SK-N-SH (cell line): ENCODE measurements at regions not wholly inside any gene's neighbourhood (a gene's known extent, or its start where the extent isn't known, plus 50 kb on each side); places are given as distances from the start of the nearest gene placed in this dataset.

Experiments used
- CTCF ChIA-PET: fragments of 300-600, 350-600 bp; formaldehyde crosslinking; extraction: SDS; loops from one replicate; lab custom pipeline; 2021; lab: Yijun Ruan, JAX
- POLR2A ChIA-PET: fragments of 350-600 bp; sonication (Branson Sonifier 250); formaldehyde crosslinking; extraction: SDS; loops from one replicate; lab custom pipeline; 2020; ENCODE audit warnings: antibody characterized with exemption, inconsistent platforms; lab: Yijun Ruan, JAX
- DNase-seq: peaks from one replicate; pipeline ENCODE4 v3.0.0; 2012
- H2AFZ ChIP-seq: fragments of 200-600 bp; sonication (generic); 2 replicates; pipeline ENCODE4 v1.8.1; 2016; ENCODE audit warnings: antibody characterized with exemption, mild to moderate bottlenecking, low read depth
- H3F3A ChIP-seq: fragments of 200-600 bp; sonication (generic); replicated peaks from 2 replicates; pipeline ENCODE3; 2016; ENCODE audit warnings: antibody characterized with exemption, mild to moderate bottlenecking; ENCODE audit not compliant: insufficient read depth
- H3K27ac ChIP-seq, 2 experiments: fragments of 200-500 bp in 1 of 2; fragments of 200-600 bp in 1 of 2; sonication (Bioruptor generic) in 1 of 2; sonication (generic), shearing (Covaris generic) in 1 of 2; 2 replicates each; pipeline versions ENCODE4 v1.5.1 to v1.6.1; 2014 to 2016; ENCODE audit warnings: low read depth in 2 of 2, inconsistent platforms in 1 of 2, low read length in 1 of 2, mild to moderate bottlenecking in 1 of 2, mixed read lengths in 1 of 2
- H3K27me3 ChIP-seq: fragments of 200-600 bp; sonication (generic), shearing (Covaris generic); 2 replicates; pipeline ENCODE4 v1.6.1; 2016; ENCODE audit warnings: mixed run types; ENCODE audit not compliant: insufficient read depth
- H3K36me3 ChIP-seq, 2 experiments: fragments of 200-500 bp in 1 of 2; fragments of 200-600 bp in 1 of 2; sonication (Bioruptor generic) in 1 of 2; sonication (generic) in 1 of 2; replicated peaks in 1 of 2; 2 replicates each; pipeline versions ENCODE3 to v1.5.1; 2014 to 2016; ENCODE audit warnings: low read length in 1 of 2, mild to moderate bottlenecking in 1 of 2; ENCODE audit not compliant: insufficient read depth in 2 of 2, control insufficient read depth in 1 of 2
- H3K4me1 ChIP-seq, 2 experiments: fragments of 200-500 bp in 1 of 2; fragments of 200-600 bp in 1 of 2; sonication (Bioruptor generic) in 1 of 2; sonication (generic), shearing (Covaris generic) in 1 of 2; 2 replicates each; pipeline versions ENCODE4 v1.5.1 to v1.6.1; 2014 to 2016; ENCODE audit warnings: low read depth in 1 of 2, low read length in 1 of 2, mixed run types in 1 of 2; ENCODE audit not compliant: insufficient read depth in 2 of 2, control insufficient read depth in 1 of 2
- H3K4me2 ChIP-seq: fragments of 200-600 bp; sonication (generic), shearing (Covaris generic); 2 replicates; pipeline ENCODE4 v1.6.1; 2017; ENCODE audit warnings: mixed run types
- H3K4me3 ChIP-seq, 2 experiments: fragments of 200-500 bp in 1 of 2; fragments of 200-600 bp in 1 of 2; sonication (Bioruptor generic) in 1 of 2; sonication (generic), shearing (Covaris generic) in 1 of 2; 2 replicates each; pipeline versions ENCODE4 v1.5.1 to v1.8.1; 2014 to 2016; ENCODE audit warnings: low read depth in 2 of 2, inconsistent platforms in 1 of 2, low read length in 1 of 2, mild to moderate bottlenecking in 1 of 2, mixed read lengths in 1 of 2, moderate library complexity in 1 of 2
- H3K79me2 ChIP-seq: fragments of 200-600 bp; sonication (generic); 2 replicates; pipeline ENCODE4 v1.8.1; 2017; ENCODE audit warnings: mild to moderate bottlenecking; ENCODE audit not compliant: insufficient read depth
- H3K9ac ChIP-seq: fragments of 200-600 bp; sonication (generic); 2 replicates; pipeline ENCODE4 v1.6.1; 2017; ENCODE audit warnings: mixed run types
- H3K9me2 ChIP-seq: fragments of 200-600 bp; sonication (generic); 2 replicates; pipeline ENCODE4 v1.6.1; 2017; ENCODE audit warnings: mixed run types
- H3K9me3 ChIP-seq: fragments of 200-600 bp; sonication (generic); 2 replicates; pipeline ENCODE4 v1.6.1; 2017; ENCODE audit warnings: mixed run types, mild to moderate bottlenecking, moderate library complexity
- H4K20me1 ChIP-seq: fragments of 200-600 bp; sonication (generic); 2 replicates; pipeline ENCODE4 v1.6.1; 2017; ENCODE audit warnings: mild to moderate bottlenecking, mixed run types; ENCODE audit not compliant: insufficient read depth
- EZH2phosphoT487 ChIP-seq: fragments of 200-600 bp; sonication (generic); IDR thresholded peaks from 2 replicates; pipeline ENCODE4 v1.6.1; 2017; ENCODE audit warnings: low read depth, mixed run types, mild to moderate bottlenecking, antibody characterized with exemption, moderate library complexity, borderline replicate concordance
- FOSL2 ChIP-seq: IDR thresholded peaks from 2 replicates; pipeline ENCODE4 v1.4.0; 2012; ENCODE audit warnings: low read depth, mild to moderate bottlenecking, moderate library complexity, borderline replicate concordance
- FOXJ3 ChIP-seq: sonication (generic); formaldehyde crosslinking; IDR thresholded peaks from 2 replicates; pipeline ENCODE4 v1.5.1; 2020; ENCODE audit warnings: mild to moderate bottlenecking, missing genetic modification reagents
- FOXM1 ChIP-seq: IDR thresholded peaks from 2 replicates; pipeline ENCODE4 v1.4.0; 2012; ENCODE audit warnings: low read depth, mild to moderate bottlenecking
- GABPA ChIP-seq: IDR thresholded peaks from 2 replicates; pipeline ENCODE4 v1.4.0; 2012; ENCODE audit warnings: low read depth, mild to moderate bottlenecking
- NFIC ChIP-seq: IDR thresholded peaks from 2 replicates; pipeline ENCODE4 v1.4.0; 2012; ENCODE audit warnings: borderline replicate concordance
- NRF1 ChIP-seq: IDR thresholded peaks from 2 replicates; pipeline ENCODE4 v1.6.1; 2012; ENCODE audit warnings: low read depth, mild to moderate bottlenecking, low read length
- PBX3 ChIP-seq: IDR thresholded peaks from 2 replicates; pipeline ENCODE4; 2012
- RAD21 ChIP-seq: IDR thresholded peaks from 2 replicates; pipeline ENCODE4 v1.6.1; 2012; ENCODE audit warnings: mild to moderate bottlenecking, low read length
- REST ChIP-seq: IDR thresholded peaks from 2 replicates; pipeline ENCODE4 v1.6.1; 2012; ENCODE audit warnings: mild to moderate bottlenecking, low read depth, low read length, moderate library complexity
- RFX5 ChIP-seq: IDR thresholded peaks from 2 replicates; pipeline ENCODE4 v1.6.1; 2012; ENCODE audit warnings: mild to moderate bottlenecking, improper control_type of control experiment, low read length
- RXRA ChIP-seq: IDR thresholded peaks from 2 replicates; pipeline ENCODE4 v1.4.0; 2012; ENCODE audit warnings: low read depth, mild to moderate bottlenecking, borderline replicate concordance
- SIN3A ChIP-seq: IDR thresholded peaks from 2 replicates; pipeline ENCODE4 v1.6.1; 2012; ENCODE audit warnings: low read depth, mild to moderate bottlenecking, low read length, moderate library complexity, borderline replicate concordance
- TAF1 ChIP-seq: IDR thresholded peaks from 2 replicates; pipeline ENCODE4 v1.6.1; 2012; ENCODE audit warnings: low read depth, mild to moderate bottlenecking, low read length, moderate library complexity, borderline replicate concordance
- TCF12 ChIP-seq: IDR thresholded peaks from 2 replicates; pipeline ENCODE4 v1.4.0; 2012
- TEAD4 ChIP-seq: IDR thresholded peaks from 2 replicates; pipeline ENCODE4 v1.4.0; 2012; ENCODE audit warnings: mild to moderate bottlenecking, borderline replicate concordance; ENCODE audit not compliant: insufficient read depth
- USF1 ChIP-seq: IDR thresholded peaks from 2 replicates; pipeline ENCODE4 v1.4.0; 2012; ENCODE audit warnings: low read depth, borderline replicate concordance
- WGBS: methylation state at CpG from one replicate; pipeline ENCODE4 v1.1.6; 2017; ENCODE audit warnings: low lambda C conversion rate; 5-methylcytosine and 5-hydroxymethylcytosine counted together
- TF ChIP-seq, protein P1 (sequence below): fragments of 200-600 bp; sonication (generic); IDR thresholded peaks from 2 replicates; pipeline ENCODE4 v1.6.1; 2017; ENCODE audit warnings: antibody characterized with exemption, mild to moderate bottlenecking, moderate library complexity
- TF ChIP-seq, protein P2 (sequence below): fragments of 150-350 bp; IDR thresholded peaks from 2 replicates; pipeline ENCODE4 v1.6.1; 2016; ENCODE audit warnings: mild to moderate bottlenecking, low read depth, low read length
- TF ChIP-seq, protein P3 (sequence below): IDR thresholded peaks from 2 replicates; pipeline ENCODE4 v1.4.0; 2012; ENCODE audit warnings: low read depth

DNA sequence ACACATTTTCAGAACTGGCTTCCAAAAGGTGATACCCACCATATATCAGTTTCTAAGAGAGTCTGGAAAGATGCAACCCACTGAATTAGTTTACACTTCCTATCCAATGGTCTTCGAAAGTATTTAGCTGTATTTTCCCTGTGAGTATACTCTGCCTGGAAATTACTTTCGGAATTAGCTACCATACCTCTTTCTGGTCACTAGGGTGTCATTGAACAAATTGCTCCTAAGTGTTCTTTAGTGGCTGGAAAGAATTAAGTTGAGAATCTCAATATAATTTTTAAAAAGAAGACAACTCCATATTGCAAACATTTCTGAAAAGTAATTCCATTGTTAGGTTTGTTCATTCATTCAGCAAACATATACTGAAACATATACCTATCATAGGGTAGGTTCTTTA lies 283.1 kb upstream of the SSTR1 start (continued):
- no peak for TF ChIP-seq RFX5
- TF ChIP-seq GABPA: no peak
- no peak for TF ChIP-seq TEAD4
- no peak for TF ChIP-seq NFIC

GRCh38 chr14:37932008-37932407 lies 275.7 kb upstream of the SSTR1 start:
- no peak overlapping the region for H3K4me2 ChIP-seq
- POLR2A ChIA-PET: no interaction called here
- H3K27ac ChIP-seq: no peak overlapping the region

More at GRCh38 chr14:37932008-37932407, 275.7 kb upstream of the SSTR1 start:
- H3F3A ChIP-seq: no peaks in the 10 kb centered on the region
- no peak for DNase-seq
- TF ChIP-seq EZH2phosphoT487 (no peak), RXRA (no peak), FOXJ3 (no peak), REST (no peak), FOSL2 (no peak), NFIC (no peak), TCF12 (no peak), FOXM1 (no peak), RAD21 (no peak), RFX5 (no peak), USF1 (no peak), PBX3 (no peak), NRF1 (no peak), SIN3A (no peak), TEAD4 (no peak), GABPA (no peak), TAF1 (no peak)
- TF ChIP-seq, protein P1, sequence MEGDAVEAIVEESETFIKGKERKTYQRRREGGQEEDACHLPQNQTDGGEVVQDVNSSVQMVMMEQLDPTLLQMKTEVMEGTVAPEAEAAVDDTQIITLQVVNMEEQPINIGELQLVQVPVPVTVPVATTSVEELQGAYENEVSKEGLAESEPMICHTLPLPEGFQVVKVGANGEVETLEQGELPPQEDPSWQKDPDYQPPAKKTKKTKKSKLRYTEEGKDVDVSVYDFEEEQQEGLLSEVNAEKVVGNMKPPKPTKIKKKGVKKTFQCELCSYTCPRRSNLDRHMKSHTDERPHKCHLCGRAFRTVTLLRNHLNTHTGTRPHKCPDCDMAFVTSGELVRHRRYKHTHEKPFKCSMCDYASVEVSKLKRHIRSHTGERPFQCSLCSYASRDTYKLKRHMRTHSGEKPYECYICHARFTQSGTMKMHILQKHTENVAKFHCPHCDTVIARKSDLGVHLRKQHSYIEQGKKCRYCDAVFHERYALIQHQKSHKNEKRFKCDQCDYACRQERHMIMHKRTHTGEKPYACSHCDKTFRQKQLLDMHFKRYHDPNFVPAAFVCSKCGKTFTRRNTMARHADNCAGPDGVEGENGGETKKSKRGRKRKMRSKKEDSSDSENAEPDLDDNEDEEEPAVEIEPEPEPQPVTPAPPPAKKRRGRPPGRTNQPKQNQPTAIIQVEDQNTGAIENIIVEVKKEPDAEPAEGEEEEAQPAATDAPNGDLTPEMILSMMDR: no peak
- TF ChIP-seq, protein P2, sequence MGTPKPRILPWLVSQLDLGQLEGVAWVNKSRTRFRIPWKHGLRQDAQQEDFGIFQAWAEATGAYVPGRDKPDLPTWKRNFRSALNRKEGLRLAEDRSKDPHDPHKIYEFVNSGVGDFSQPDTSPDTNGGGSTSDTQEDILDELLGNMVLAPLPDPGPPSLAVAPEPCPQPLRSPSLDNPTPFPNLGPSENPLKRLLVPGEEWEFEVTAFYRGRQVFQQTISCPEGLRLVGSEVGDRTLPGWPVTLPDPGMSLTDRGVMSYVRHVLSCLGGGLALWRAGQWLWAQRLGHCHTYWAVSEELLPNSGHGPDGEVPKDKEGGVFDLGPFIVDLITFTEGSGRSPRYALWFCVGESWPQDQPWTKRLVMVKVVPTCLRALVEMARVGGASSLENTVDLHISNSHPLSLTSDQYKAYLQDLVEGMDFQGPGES: no peak
- TF ChIP-seq, protein P3, sequence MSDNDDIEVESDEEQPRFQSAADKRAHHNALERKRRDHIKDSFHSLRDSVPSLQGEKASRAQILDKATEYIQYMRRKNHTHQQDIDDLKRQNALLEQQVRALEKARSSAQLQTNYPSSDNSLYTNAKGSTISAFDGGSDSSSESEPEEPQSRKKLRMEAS: no peak
- H3K9me2 ChIP-seq: no peaks in the 10 kb centered on the region
- H3K4me3 ChIP-seq: no peak overlapping the region
- H3K79me2 ChIP-seq: no peaks in the 10 kb centered on the region
- no peaks in the 10 kb centered on the region for H3K9me3 ChIP-seq
- H3K4me1 ChIP-seq: no peaks in the 10 kb centered on the region
- 2% methylated on average over 6 of the region's 6 CpGs for WGBS
- CTCF ChIA-PET: no interaction called here
- no peaks in the 10 kb centered on the region for H3K36me3 ChIP-seq
- no peak overlapping the region for H2AFZ ChIP-seq
- no peak overlapping the region for H3K9ac ChIP-seq
- no peaks in the 10 kb centered on the region for H3K27me3 ChIP-seq
- no peaks in the 10 kb centered on the region for H4K20me1 ChIP-seq
